ENCODE measurements at regions not wholly inside any gene's neighbourhood (a gene's known extent, or its start where the extent isn't known, plus 50 kb on each side); places are given as distances from the start of the nearest gene placed in this dataset.

DNA sequence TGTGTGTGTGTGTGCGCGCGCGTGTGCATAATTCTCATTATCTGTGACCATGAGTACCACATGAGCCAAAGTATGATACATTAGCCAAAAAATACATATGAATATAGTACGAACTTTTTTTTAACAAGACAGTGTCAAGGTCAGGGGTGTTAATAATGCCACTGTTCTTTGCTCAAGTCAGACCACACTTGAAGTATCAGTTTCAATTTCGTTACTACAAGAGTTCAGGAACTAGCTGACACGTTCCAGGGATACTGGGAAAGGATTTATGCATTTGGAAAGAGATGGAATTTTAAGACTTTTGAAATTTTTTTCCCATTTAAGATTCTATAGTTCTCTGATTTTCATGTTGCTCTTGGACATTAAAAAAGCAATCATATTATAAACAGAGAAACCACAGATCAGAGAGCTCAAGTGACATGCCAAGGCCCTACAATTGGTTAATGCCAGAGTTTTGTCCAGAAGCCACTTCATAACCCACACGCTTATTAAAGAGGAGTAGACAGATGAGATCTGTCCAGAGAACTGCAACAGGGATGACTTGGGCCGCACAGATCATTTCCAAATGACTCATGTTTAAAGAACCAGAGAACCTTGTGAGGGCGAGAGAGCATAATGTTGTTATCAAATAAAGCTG is 718.8 kb upstream of the SGCG start:
- DNase-seq = no peak

DNA sequence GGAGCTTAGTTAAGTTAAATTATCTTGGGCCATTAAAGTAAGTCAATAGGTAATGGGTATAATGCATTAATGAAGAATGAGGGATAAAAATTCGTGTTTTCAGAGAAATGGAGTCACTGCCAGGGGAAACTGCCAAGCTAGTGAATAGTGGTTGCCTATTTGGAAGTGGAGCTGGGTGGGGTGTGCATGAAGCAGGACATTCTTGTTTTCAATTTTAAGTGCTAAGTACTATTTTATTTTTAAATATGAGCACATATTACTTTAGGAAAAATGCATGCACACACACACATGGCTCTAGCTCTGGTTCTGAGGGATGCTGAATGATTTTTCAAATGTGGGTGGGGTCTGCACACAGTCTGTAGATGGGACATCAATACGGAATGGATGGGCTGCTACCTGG is 717.7 kb upstream of the SGCG start:
- DNase-seq = no peak

DNA sequence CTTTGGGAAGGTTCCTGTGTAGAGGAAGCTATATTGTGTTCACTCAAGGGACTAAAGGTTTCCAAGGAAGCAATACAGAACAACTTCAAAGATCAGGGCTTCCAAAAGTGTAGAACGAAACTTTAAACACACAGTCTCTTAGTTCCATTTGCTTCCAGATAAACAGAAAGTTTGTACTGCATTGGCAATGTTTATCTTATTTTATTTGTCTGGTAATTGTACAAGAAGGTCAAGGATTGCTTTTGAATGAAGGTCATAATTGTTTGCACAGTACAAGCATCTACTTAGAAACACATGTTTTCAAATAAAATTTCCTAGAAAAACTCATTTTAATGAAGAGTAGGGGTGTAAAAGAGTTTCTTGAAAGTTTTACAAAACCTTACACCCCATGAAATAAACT is 712.7 kb upstream of the SGCG start:
- no peak for DNase-seq

DNA sequence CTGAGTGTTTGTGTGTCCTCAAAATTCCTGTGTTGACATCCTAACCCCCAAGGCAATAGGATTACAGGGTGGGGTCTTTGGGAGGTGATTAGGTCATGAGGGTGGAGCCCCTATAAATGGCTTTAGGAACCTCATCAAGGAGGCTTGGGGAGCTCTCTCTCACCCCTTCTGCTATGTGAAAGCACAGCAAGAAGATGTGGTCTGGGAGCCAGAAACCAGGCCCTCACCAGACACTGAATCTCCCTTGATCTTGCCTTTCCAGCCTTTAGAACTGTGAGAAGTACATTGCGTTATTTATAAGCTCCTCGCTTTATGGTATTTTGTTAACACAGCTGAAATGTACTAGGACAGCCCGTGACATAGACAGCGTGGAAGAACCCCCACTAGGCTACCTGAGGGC is 712.0 kb upstream of the SGCG start:
- DNase-seq = no peak

DNA sequence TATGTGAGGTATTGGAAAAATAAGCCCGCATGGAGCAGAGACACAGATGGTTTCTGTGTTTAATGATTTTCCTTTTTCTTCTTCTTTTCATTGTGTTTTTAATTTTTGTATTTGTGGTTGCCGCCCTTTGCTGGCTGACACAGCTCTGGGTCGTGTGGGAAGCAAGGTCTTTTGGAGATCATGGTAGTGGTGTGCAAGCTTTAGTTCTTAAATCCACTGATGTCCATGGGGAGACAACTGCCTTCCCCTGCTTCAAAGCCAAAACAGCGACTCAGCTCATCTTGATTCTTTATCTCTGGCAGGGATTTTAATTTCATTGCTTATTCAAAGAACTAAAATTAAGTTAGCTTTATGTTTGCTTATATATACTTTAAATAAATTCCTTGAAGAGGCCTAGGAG is 711.3 kb upstream of the SGCG start:
- DNase-seq = no peak

DNA sequence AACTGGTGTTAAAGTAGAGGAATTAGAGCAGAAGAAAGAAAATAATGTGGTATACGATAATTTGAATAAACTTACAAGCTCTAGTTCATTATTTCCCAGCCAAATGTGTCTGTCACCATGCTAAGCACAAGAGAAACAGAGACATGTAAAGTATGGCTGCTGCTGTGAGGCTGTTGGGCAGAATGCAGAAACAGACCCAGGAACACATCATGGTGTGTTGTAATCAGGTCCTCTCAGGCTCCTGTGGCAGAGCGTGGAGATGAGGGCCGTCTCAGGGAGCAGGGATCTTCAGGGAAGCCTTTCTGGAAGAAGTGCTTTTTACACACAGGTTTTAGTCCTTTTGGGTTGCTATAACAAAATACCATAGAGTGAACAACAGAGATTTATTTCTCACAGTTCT is 710.7 kb upstream of the SGCG start:
- no peak for DNase-seq

DNA sequence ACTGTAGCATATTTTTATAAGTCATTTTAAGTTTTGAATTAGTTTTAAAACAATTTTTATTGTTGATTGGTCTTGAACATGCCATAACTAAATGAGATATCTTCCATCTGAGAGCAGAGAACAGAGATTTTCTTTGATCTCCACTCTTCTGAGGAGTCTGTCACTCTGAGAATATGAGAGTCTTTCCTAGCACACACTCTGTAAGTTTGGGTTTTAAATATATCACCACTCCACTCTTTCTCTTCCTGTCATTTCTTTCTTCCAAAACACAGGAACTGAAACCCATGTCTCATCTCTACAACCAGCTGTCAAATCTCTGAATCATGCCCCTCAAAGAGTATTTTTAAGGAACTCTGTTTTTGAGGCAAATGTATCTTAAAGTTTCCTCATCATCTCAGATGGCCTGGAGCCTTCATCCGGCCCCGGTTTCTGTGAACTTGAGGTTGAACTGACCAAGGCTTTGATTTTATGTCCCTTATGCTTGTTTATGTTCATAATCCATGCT is 698.2 kb upstream of the SGCG start:
- DNase-seq = no peak

DNA sequence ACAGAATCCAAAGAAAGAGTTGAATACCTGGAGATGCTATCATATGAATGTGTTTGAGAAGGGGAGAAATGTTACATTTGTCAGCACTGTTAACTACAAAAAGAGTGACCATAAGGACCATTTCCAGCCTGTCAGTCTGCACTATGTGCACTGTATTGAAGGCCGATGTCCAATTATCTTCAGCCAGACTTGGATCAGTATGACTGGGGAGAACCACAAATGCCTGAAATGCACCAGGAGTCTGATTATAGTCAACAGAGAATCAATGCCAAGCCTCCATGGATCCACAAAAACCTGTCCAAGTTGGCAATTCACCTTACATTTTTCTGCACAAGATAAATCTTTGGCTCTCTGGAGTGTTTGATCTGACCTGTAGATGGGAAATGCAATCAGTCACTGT is 697.5 kb upstream of the SGCG start:
- DNase-seq = no peak

DNA sequence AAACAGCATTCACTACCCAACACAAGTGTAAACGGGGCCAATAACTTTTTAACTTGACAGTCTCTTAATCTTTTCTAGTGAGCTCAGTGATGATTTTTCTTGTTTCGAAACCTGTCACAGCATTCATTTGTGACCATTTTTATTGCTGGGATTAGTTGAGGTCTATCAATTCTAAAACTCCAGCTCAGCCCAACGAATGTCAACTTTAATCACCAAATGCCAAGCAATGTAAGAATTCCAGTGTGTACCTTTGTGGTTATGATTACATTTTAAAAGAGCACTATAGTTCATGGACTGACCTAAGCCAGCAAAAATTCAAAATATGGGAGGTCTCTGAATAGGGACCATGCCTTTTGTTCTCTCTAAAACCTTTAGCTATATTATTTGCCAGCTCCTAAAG is 694.3 kb upstream of the SGCG start:
- no peak for DNase-seq

DNA sequence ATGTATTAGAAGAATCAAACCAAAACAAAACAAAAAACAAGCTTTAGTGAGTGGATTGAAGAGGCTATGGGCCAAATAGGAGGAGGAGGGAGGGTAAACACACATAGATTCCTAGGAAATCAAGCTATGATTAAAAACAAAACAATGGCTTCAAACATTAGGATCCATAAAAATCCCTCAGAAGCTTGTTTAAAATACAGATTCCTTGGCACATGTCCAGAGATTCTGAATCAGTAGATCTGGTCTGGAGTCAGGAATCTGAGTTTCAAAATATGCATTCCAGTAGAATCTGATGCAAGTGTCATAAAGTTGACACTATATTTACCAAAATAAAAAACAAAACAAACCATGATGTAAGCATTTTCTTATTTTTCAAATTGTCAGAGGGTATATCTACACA is 692.8 kb upstream of the SGCG start:
- DNase-seq = no peak

DNA sequence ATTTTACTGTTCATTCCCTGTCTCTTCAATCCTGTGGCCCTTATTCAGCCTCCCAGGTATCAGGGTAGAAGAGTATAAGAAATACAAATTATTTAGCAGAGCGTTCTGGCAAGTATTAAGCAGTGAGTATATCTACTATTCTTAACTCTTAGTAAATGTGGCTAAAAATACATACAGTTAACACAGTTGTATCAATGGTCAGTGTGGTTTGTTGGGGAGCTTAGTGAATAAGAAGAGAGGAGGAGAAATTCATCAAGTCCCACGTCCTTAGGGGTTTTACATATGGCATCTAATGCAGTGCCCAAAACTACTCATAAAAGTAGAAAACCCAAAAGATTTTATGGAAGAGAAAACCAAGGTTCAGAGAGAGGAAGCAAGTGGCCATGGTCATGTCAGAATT is 691.0 kb upstream of the SGCG start:
- DNase-seq = no peak

DNA sequence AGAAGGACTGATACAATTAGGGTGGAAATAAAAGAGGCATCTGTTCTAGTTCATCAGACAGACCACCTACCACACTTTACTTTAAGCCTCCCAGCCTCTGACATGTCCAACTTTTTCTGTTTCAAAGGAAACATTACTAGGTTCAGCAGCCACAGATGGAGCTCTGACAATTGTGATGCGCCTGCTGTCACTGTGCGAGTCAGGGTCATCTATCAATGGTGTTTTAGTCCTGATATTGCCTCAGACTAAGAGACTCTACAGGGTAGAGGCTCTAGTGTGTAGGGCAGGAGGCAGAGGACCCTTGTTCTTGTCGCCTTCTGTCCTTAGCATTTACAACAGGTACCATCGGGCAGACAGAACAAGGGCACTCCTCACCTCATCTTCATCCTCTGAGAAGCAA is 685.0 kb upstream of the SGCG start:
- no peak for DNase-seq

DNA sequence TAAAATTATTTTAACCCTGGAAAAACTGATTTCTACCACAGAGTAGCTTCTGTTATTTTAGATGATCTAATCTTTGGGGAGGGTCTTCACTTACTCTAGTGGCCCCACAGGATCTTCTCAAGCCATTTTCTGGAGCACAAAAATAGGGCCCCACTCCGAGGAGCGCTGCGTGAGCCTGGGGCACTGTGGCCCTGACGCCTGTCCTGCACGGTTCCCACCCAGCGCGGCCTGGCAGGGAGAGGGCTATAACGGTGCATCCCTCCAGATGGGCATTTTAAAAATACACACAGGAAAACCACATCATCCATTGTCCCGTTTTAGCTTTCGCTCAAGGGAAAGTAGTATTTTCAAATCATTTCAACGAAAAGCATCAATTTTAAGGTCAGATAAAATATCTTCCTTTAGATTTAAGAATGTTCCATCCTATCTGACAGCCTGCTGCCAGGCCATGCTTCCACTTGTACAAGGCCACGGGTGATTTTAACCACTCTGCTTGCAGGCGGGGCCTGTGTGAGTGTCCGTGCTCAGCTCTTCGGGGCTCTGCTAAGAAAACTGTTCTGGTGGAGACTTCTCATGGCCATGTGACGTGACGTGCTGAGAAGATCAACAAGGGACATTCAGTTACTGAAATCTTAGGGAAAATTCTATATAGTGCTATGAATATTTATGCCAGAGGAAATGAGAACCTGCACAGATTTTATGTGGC is 683.8 kb upstream of the SGCG start:
- DNase-seq = no peak

DNA sequence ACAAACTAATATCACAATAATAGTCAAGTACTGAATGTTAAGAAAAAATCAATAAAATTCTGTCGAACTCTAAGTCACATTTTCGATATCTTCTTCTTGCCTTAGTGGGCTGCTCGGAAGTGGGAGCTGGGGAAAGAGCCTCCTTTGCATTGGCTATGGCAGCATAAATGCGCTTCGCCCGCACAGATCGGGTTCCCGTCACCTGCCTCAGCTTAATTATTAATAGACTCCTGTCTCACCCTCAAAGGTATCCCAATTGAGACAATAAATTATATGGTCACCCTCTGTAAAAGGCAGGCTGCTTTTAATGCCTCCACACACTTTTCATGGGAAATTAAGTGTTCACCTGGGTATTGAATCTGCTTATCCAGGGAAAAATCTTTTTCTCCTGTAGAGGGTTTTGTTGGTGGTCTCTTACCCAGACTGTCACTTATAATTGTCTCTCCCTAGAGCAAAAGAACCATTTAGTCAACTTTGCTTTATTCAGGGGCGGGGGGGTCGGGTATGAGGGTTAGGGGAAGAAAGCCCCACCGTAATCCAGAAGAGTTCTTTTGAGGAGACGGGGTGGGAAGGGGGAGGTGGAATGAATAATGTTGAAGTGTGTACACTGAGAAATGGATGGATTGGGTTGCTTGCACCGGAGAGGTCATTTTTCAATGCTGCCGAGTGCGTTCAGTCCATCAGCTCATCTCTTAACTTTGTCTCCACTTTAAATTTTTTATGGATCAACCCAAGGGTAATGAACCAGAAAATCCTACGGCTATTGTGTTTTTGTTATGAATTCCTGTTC is 682.6 kb upstream of the SGCG start:
- no peak for DNase-seq

DNA sequence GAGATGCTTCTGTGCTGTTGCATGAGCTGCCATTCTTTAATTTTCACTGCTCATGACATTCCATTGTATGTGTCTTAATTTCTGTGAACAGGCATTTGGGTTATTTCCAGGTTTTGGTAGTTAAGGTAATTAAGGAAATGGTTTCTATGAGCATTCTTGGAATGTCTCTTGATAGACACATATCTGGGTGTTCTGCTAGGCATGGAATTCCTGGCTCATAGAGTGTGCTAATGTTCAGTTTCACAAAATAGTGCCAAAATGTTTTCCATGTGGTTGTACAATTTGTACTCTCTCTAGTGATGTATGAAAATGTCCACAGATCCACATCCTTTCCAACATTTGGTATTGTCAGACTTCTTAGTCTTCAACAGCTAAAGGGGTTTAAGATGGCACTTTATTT is 680.9 kb upstream of the SGCG start:
- DNase-seq = no peak

DNA sequence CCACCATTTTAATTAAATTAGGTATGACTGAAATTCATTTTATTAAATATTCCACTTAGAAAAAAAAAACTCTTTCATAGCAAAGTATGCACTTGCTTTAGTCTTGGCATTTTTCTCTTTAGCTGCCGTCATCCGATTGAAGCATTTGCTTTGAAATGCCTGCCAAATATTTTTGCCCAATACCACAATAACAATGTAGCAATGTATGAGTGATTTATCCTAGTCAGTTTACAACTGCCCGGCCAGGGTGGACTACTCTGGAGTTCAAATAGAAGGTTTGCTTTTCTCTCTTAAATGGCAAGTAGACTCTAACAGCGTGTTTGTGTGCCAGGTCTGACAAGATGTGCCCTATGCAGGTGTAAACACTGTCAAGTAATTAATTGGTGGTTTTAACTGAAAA is 675.3 kb upstream of the SGCG start:
- no peak for DNase-seq

DNA sequence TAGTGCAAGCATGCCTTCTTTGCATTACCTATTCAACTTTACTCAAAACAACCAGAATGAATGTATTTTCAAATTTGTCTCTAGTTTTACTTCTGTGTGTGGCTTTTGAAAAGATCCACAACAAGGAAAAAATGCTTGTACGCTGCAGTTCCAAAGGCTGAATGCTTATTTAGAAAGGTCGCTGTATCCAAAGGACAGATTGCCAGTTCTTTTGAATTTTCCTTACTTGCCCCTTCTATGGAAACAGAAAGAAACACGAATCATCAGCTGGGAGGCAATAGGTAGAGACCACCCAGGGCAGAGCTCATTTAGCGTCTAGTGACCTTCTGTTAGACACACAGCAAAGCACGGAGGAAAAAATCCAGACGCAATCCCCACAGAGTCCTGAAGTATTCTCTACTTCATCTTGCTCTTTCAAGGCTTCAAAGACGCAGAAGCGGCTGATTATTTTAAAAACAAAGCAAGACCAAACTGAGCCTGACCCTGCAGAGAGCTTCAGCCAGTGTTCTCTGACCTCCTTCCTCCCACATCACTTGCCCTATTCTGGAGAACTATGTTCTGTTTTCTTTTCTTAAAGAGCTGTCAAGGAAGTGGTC is 674.6 kb upstream of the SGCG start:
- DNase-seq = no peak

DNA sequence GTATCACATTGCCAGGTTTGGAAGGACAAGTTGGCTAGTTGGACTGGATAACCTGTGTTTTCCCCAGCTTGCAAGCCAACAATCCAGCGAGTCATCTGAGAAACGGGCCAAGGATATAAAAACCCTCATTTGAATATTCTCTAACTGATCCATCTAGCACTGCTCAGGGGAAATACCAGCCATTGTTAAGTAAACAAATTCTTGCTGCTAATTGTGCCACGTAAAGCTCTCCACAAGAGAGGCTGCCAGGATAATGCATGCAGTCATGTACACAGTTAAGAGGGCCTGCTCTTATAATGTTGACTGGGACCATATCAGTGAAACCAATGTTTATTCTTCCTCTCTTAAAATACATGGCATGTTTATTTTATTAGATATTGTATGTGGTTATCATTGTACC is 663.2 kb upstream of the SGCG start:
- DNase-seq = no peak

DNA sequence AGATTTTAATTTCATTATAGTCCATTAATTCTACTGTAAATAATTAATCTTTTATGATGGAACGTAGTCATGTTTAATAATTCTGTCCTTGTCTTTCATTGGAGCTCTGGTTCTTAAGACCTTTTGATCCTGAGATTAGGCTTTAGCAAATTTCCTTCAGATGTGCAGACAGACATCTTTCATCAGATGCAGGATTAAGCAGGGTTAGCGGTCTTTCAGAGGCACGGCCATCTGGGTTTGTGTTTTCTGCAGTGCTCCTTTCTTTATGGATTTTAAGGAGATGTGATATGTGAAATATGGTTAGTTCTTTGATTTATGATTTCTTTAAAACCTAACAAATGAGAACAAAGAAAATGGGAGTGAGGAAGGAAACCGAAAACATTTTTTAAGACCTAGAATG is 643.9 kb upstream of the SGCG start:
- DNase-seq = no peak

DNA sequence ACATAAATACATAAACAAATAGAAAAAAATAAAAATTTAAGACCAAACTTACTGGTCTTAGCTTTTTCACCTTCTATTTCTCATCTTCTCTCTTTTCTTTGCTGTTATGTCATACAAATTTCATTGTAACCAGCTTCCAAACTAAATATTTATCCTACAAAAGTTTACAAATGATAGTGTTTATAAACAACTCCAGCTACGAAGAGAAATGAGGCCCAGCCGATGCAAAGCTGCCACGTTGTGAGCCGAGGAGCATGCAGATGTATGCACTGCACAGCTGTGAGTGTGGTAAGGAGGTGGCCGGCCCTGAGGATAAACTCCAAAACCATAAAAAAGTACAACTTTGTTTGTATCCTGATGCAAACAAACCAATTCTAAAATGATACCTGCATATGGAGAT is 642.4 kb upstream of the SGCG start:
- no peak for DNase-seq

DNA sequence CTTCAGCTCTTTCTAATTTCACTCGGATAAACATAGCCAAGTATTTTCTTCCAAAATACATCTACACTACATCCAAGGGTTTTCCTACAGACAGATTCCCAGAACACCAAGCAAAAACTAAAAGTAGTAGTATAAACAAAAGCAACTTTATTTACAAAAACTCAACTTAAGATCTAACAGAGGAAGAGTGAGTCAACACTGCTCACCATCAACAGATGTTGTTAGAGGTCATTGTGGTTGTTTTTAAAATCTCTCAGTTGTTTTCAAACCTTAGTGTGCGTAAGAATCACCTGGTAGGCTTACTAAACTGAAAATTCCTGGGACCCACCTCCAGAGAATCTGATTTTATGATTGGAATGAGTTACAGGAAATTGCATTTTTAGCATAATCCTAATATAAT is 631.7 kb upstream of the SGCG start:
- no peak for DNase-seq

DNA sequence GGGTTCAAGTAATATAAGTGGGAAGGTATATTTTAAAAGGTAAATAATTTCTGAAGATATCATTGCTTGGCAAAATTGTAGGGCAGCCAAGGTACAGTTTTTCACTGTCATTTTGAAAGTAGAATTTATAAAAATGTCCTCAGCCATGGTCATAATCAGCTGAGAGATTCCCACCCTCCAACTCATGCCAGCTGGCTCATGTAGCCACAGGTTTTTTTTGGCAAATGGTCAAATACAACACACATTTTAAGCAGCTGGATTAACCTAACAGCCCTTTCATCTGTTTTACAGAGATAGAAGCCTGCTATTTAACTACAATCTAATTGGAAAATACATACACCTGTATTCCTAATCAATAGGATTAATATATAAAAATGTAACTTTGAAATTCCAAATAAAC is 619.2 kb upstream of the SGCG start:
- no peak for DNase-seq

DNA sequence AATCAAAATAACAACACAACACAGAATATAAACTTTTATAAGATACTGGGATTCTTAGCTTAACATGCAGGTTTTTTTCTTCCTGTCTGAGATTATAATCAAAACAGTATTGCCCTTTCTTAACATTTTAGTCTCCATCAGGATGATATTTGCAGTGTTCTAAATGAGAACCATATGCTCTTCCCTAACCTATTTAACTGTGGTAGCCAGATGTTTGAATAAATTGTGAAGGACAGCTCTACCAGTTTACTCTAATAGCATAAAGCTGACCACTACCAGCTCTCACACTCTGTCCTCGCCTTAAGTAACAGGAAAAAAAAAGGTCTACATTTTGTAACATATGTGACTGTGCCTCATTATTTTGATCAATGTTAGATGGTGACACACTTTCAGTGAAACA is 618.7 kb upstream of the SGCG start:
- DNase-seq = no peak

DNA sequence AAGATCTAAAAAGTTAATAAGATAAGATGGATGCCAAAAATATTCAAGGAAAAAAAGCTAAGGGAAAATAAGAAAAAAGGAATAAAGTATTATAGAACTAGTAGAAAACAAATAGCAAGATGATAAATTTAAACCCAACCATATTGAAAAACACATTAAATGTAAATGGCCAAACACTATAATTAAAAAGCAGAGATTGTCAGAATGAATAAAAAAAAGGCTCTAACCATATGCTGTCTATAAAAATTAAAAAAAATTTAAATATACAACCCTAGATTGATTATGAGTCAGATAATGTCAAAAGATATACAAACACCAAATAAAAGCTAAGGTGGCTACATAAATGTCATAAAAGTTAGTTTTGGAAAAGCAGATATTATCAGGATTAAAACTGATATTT is 617.5 kb upstream of the SGCG start:
- no peak for DNase-seq
